Astrocyte (in vitro differentiated cells and primary cell): ENCODE measurements at regions not wholly inside any gene's neighbourhood (a gene's known extent, or its start where the extent isn't known, plus 50 kb on each side); places are given as distances from the start of the nearest gene placed in this dataset.

Source experiments
- EZH2 ChIP-seq: IDR thresholded peaks from 2 replicates; pipeline ENCODE4 v1.6.1; 2012; ENCODE audit warnings: mild to moderate bottlenecking, low read length, inconsistent platforms; ENCODE audit not compliant: insufficient read depth
- TF ChIP-seq, protein P1 (sequence below): IDR thresholded peaks from 2 replicates; pipeline ENCODE4 v1.5.1; 2011; ENCODE audit warnings: low read depth, mild to moderate bottlenecking, inconsistent platforms, low read length, moderate library complexity; ENCODE audit not compliant: insufficient read depth

GRCh38 chr6:22943327-22943726 is 374.0 kb downstream of the HDGFL1 start:
- TF ChIP-seq, protein P1, sequence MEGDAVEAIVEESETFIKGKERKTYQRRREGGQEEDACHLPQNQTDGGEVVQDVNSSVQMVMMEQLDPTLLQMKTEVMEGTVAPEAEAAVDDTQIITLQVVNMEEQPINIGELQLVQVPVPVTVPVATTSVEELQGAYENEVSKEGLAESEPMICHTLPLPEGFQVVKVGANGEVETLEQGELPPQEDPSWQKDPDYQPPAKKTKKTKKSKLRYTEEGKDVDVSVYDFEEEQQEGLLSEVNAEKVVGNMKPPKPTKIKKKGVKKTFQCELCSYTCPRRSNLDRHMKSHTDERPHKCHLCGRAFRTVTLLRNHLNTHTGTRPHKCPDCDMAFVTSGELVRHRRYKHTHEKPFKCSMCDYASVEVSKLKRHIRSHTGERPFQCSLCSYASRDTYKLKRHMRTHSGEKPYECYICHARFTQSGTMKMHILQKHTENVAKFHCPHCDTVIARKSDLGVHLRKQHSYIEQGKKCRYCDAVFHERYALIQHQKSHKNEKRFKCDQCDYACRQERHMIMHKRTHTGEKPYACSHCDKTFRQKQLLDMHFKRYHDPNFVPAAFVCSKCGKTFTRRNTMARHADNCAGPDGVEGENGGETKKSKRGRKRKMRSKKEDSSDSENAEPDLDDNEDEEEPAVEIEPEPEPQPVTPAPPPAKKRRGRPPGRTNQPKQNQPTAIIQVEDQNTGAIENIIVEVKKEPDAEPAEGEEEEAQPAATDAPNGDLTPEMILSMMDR, result no peak
- TF ChIP-seq EZH2, result no peak
